RWPE2 (cell line): ENCODE measurements at regions not wholly inside any gene's neighbourhood (a gene's known extent, or its start where the extent isn't known, plus 50 kb on each side); places are given as distances from the start of the nearest gene placed in this dataset.

ENCODE experiments used
- ATAC-seq: fragments of 200-7000 bp; cut with Tn5 transposase; 3 replicates; pipeline ENCODE4 v1.9.1; 2021; ENCODE audit warnings: low read depth
- DNase-seq: peaks from one replicate; pipeline ENCODE4 v3.0.0-alpha.2; 2020; ENCODE audit warnings: low spot score
- H3K27ac ChIP-seq: fragments of 450-650 bp; 2 replicates; pipeline ENCODE4 v1.5.1; 2017; ENCODE audit warnings: mild to moderate bottlenecking; ENCODE audit not compliant: poor library complexity, severe bottlenecking
- H3K27me3 ChIP-seq: fragments of 250-450 bp; sonication (Bioruptor Pico); 2 replicates; pipeline ENCODE4 v1.5.1; 2021; ENCODE audit warnings: mild to moderate bottlenecking, moderate library complexity; ENCODE audit not compliant: insufficient read depth, poor library complexity, severe bottlenecking
- H3K36me3 ChIP-seq: fragments of 250-450 bp; sonication (Bioruptor Pico); 2 replicates; pipeline ENCODE4 v1.5.1; 2020; ENCODE audit warnings: low read depth, mild to moderate bottlenecking, moderate library complexity
- H3K4me1 ChIP-seq: fragments of 250-450 bp; sonication (Bioruptor Pico); 2 replicates; pipeline ENCODE4 v1.5.1; 2021; ENCODE audit warnings: mild to moderate bottlenecking, moderate library complexity; ENCODE audit not compliant: insufficient read depth, poor library complexity, severe bottlenecking
- H3K4me3 ChIP-seq: fragments of 250-450 bp; sonication (Bioruptor Pico); 2 replicates; pipeline ENCODE4 v1.5.1; 2021; ENCODE audit warnings: mild to moderate bottlenecking, moderate library complexity; ENCODE audit not compliant: severe bottlenecking
- H3K9me3 ChIP-seq: fragments of 250-450 bp; sonication (Bioruptor Pico); 2 replicates; pipeline ENCODE4 v1.5.1; 2021; ENCODE audit warnings: mild to moderate bottlenecking, moderate library complexity; ENCODE audit not compliant: severe bottlenecking
- TF ChIP-seq, protein P1 (sequence below): fragments of 450-650 bp; IDR thresholded peaks from one replicate; pipeline ENCODE4 v1.5.1; 2017; ENCODE audit warnings: mild to moderate bottlenecking, moderate library complexity; ENCODE audit not compliant: poor library complexity, severe bottlenecking

DNA sequence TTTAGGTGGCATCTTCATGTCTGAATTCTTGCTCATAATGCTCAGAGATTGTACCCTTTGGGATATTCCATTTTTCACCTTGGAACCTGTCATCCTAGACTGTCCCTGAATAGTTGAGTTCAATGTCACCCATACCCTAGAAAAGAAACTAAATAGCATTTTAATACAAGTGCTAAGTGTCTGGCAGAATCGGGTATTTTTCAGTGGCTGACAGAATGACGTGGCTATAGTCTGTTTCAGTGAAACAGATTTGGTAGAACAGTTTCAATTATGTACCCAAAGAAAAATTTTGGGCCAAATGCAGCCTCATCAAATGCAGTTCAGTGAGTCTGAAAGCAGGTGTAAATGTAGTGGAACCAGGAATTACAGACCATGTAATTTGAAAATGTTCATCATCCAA, 1041.2 kb downstream of the DTWD2 start:
- ATAC-seq (no peak), DNase-seq (no peak)
- H3K9me3 ChIP-seq: peaks cover 2% of the 10 kb centered on the region
- H3K36me3 ChIP-seq: no peaks in the 10 kb centered on the region
- no peak overlapping the region for H3K4me3 ChIP-seq
- TF ChIP-seq, protein P1, sequence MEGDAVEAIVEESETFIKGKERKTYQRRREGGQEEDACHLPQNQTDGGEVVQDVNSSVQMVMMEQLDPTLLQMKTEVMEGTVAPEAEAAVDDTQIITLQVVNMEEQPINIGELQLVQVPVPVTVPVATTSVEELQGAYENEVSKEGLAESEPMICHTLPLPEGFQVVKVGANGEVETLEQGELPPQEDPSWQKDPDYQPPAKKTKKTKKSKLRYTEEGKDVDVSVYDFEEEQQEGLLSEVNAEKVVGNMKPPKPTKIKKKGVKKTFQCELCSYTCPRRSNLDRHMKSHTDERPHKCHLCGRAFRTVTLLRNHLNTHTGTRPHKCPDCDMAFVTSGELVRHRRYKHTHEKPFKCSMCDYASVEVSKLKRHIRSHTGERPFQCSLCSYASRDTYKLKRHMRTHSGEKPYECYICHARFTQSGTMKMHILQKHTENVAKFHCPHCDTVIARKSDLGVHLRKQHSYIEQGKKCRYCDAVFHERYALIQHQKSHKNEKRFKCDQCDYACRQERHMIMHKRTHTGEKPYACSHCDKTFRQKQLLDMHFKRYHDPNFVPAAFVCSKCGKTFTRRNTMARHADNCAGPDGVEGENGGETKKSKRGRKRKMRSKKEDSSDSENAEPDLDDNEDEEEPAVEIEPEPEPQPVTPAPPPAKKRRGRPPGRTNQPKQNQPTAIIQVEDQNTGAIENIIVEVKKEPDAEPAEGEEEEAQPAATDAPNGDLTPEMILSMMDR: no peak
- no peak overlapping the region for H3K27ac ChIP-seq
- H3K4me1 ChIP-seq: no peaks in the 10 kb centered on the region
- no peaks in the 10 kb centered on the region for H3K27me3 ChIP-seq

DNA sequence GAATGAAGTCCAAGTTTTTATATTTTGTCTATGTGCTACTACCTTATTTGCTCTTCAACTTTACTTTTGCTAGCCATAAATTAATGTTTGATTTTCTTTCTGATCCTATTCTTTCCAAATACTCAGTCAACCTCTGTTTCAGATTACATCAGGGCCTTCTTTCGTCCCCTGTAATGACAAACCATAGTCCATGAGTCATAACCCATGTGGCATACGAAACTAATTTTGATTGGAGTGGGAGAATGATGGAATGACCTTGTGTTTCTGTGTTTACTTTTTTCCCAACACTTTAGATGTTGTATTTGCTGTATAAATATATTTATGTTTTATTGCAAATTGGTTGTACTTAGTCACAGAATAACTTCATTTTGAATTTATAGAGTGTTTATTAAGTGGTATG, 1043.1 kb downstream of the DTWD2 start:
- H3K4me1 ChIP-seq: no peaks in the 10 kb centered on the region
- H3K36me3 ChIP-seq: no peaks in the 10 kb centered on the region
- no peak overlapping the region for H3K4me3 ChIP-seq
- no peaks in the 10 kb centered on the region for H3K9me3 ChIP-seq
- H3K27me3 ChIP-seq: no peaks in the 10 kb centered on the region
- ATAC-seq (no peak), DNase-seq (no peak)
- no peak overlapping the region for H3K27ac ChIP-seq
- TF ChIP-seq, protein P1: no peak

DNA sequence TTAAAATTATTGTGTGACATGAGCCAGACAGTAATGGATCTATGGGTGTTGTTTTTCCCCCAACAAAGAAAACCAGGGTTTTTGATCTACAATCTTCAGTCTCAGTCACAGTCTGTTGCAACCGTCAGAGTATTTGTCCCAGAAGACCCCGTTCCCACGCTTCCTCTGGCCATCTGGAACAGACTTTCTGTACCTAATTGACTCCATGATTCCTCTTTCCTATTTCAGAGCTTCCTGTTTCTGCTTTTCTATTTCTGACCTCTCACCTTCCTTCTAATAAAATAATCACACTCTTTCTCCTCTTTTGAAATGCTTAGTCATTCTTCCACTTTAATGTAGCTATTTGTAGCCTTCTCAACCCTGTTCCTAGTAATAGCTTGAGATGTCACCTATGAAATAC, 1044.8 kb downstream of the DTWD2 start:
- no peak for DNase-seq
- Histone ChIP-seq H3K9me3 (no peaks in the 10 kb centered on the region), H3K27me3 (no peaks in the 10 kb centered on the region), H3K4me1 (no peaks in the 10 kb centered on the region), H3K36me3 (no peaks in the 10 kb centered on the region), H3K27ac (no peak overlapping the region), H3K4me3 (no peak overlapping the region)
- ATAC-seq: no peak
- TF ChIP-seq, protein P1: no peak

DNA sequence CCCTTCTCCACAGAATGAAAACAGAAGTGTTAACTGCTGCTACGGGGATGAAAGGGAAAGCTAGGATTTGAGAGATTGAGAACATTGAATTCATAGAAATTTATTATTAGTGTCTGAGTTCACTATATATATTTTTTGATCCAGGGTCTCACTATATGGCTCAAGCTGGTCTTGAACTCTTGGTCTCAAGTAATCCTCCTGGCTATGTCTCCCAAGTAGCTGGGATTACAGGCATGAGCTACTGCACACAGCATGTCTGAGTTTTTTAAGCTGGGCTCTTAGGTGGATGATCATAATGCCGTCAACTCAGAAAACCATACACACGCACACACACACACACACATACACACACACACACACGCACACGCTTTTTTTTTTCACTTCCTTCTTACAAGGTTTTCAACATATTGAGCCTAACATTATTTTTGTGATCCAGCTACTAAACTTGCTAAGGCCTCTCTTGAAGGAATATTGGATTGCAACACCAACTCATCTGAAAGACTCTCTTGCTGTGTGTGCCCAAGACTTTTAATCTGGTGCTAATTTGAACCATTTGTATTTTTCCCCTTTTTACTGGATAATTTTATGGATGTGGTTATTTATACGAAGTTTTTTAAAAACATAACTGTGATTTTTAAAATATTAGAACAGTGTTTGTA, 1045.4 kb downstream of the DTWD2 start:
- no peak overlapping the region for H3K27ac ChIP-seq
- no peak for ATAC-seq

DNA sequence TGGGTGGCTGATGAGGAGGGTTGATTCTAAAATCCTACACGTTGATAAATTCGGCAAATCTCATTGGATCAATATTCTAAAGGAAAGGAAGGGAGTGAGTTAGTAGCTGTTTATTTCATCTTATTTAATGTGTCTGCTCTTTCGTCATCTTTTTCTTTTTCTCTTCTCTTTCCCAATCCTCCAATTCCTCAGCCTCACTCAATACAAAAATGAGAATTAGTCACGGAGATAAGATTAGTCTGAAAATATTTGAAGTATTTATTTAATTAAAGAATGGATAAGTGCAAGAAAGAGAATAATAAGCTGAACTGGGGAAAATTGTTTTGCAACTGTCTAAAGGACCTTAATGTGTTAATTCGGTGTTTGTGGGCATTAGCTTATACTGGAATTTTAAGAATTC, 1095.1 kb downstream of the DTWD2 start:
- Histone ChIP-seq H3K27me3 (no peaks in the 10 kb centered on the region), H3K4me3 (no peak overlapping the region), H3K4me1 (no peaks in the 10 kb centered on the region), H3K9me3 (no peaks in the 10 kb centered on the region), H3K27ac (no peak overlapping the region), H3K36me3 (no peaks in the 10 kb centered on the region)
- ATAC-seq: no peak
- TF ChIP-seq, protein P1: no peak
- DNase-seq: no peak

More for the DNA sequence above, 1045.4 kb downstream of the DTWD2 start:
- TF ChIP-seq, protein P1: no peak
- H3K9me3 ChIP-seq: no peaks in the 10 kb centered on the region
- H3K27me3 ChIP-seq: no peaks in the 10 kb centered on the region
- no peak for DNase-seq
- no peak overlapping the region for H3K4me3 ChIP-seq
- no peaks in the 10 kb centered on the region for H3K36me3 ChIP-seq
- no peaks in the 10 kb centered on the region for H3K4me1 ChIP-seq
